WERI-Rb-1 (cell line): ENCODE measurements at regions not wholly inside any gene's neighbourhood (a gene's known extent, or its start where the extent isn't known, plus 50 kb on each side); places are given as distances from the start of the nearest gene placed in this dataset.

Experiments used
- DNase-seq: peaks from one replicate; pipeline ENCODE4 v3.0.0-alpha.2; 2020
- H3K27ac ChIP-seq: fragments of 250-450 bp; sonication (Bioruptor Pico); 2 replicates; pipeline ENCODE4 v1.5.1; 2020; ENCODE audit warnings: mild to moderate bottlenecking, moderate library complexity
- H3K27me3 ChIP-seq: fragments of 250-450 bp; sonication (Bioruptor Pico); 2 replicates; pipeline ENCODE4 v1.5.1; 2021; ENCODE audit warnings: mild to moderate bottlenecking, low read depth, moderate library complexity; ENCODE audit not compliant: insufficient read depth, severe bottlenecking
- H3K36me3 ChIP-seq: fragments of 250-450 bp; sonication (Bioruptor Pico); 2 replicates; pipeline ENCODE4 v1.5.1; 2020; ENCODE audit warnings: mild to moderate bottlenecking, moderate library complexity
- H3K4me3 ChIP-seq: 2 replicates; pipeline ENCODE4 v1.5.1; 2011; ENCODE audit warnings: low read depth, mild to moderate bottlenecking, control low read depth, low read length
- H3K9me3 ChIP-seq: fragments of 250-450 bp; sonication (Bioruptor Pico); 2 replicates; pipeline ENCODE4 v1.5.1; 2021; ENCODE audit warnings: mild to moderate bottlenecking, moderate library complexity; ENCODE audit not compliant: severe bottlenecking
- CTCF ChIP-seq: IDR thresholded peaks from 2 replicates; pipeline ENCODE4 v1.5.1; 2011; ENCODE audit warnings: low read depth, mild to moderate bottlenecking, control low read depth, inconsistent platforms, low read length

DNA sequence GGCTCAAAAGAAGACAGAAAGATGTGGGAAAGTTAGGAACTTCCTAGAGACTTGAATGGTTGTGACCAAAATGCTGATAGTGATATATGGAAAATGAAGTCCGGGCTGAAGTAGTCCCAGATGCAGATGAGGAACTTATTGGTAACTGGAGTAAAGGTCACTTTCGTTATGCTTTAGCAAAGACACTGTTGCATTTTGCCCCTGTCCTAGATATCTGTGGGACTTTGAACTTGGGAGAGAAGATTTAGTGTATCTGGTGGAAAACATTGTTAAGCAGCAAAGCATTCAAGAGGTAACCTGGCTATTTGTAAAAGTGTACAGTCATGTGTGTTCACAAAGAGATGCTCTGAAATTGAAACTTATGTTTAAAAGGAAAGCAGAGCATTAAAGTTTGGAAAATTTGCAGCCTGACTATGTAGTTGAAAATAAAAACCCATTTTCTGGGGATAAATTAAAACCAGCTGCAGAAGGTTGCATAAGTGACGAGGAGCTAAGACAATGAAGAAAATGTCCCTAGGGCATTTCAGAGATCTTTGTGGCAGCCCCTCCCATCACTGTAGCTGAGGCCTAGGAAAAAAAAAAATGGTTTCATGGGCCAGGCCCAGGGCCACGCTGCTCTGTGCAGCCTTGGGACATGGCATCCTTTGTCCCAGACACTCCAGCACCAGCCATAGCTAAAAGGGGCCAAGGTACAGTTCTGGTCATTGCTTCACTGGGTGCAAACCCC is 1692.2 kb downstream of the HACE1 start:
- H3K36me3 ChIP-seq = no peaks in the 10 kb centered on the region
- no peaks in the 10 kb centered on the region for H3K9me3 ChIP-seq
- H3K4me3 ChIP-seq = no peak overlapping the region
- no peak for TF ChIP-seq CTCF
- DNase-seq = no peak
- no peaks in the 10 kb centered on the region for H3K27me3 ChIP-seq
- H3K27ac ChIP-seq = no peak overlapping the region

DNA sequence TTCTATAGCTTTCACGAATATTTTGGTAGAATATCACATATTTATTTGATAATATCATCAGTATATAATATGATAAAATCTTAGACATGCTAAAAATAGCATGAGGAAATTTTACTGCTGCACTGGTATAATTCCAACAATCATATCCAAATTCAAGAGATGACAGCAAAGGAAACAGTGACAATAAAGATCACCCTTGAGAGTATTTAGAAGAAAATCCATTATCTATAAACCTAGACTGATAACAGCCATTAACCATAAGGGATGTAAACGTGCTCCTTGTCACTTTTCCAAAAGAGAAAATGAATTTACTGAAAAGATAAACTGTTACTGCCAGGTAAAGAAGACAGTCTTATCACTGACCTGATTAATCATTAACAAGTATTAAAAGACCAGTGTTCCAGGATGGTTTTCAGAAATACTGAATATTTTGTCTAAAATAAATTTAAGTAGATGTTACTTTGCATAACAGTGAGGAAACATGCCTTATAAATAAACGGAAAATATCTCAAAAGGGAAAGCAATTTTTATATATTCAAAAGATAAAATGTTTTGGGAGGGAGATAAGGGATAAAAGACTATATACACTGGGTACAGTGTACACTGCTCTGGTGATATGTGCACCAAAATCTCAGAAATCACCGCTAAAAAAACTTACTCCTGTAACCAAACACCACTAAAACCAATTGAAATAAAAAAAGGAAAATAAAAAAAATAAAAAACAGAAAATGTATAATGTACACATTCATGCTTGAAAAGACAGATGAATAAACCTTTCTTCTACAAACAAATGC is 1704.7 kb downstream of the HACE1 start:
- DNase-seq = no peak
- no peak for TF ChIP-seq CTCF
- no peaks in the 10 kb centered on the region for H3K27me3 ChIP-seq

GRCh38 chr6:103153016-103153415 is 1706.7 kb downstream of the HACE1 start:
- no peaks in the 10 kb centered on the region for H3K27me3 ChIP-seq
- no peaks in the 10 kb centered on the region for H3K36me3 ChIP-seq
- no peaks in the 10 kb centered on the region for H3K9me3 ChIP-seq
- TF ChIP-seq CTCF = no peak
- H3K27ac ChIP-seq = no peak overlapping the region
- H3K4me3 ChIP-seq = no peak overlapping the region
- no peak for DNase-seq

More for the DNA sequence above, 1704.7 kb downstream of the HACE1 start:
- no peaks in the 10 kb centered on the region for H3K36me3 ChIP-seq
- no peak overlapping the region for H3K27ac ChIP-seq
- no peaks in the 10 kb centered on the region for H3K9me3 ChIP-seq
- no peak overlapping the region for H3K4me3 ChIP-seq

DNA sequence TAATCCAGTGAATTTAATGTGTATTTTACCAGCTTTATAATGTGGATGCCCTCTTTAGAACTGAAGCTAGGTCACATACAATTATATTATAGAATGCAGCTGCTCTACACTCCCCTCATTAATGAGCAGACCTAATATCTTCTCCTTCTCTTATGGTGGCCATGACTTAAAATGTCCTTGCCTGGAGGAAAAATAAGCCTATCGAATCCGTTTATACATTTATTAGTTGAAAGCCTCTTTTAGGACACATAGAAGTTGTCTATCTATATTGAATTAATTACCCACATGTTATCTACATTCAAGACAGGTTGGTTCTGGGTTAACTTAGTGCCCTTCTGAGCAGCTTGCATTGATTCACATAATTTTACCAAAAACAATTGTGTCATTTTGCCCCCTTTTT is 1716.8 kb downstream of the HACE1 start:
- Histone ChIP-seq H3K9me3 (no peaks in the 10 kb centered on the region), H3K27me3 (no peaks in the 10 kb centered on the region), H3K36me3 (no peaks in the 10 kb centered on the region), H3K27ac (no peak overlapping the region), H3K4me3 (no peak overlapping the region)
- TF ChIP-seq CTCF = no peak
- DNase-seq = no peak

DNA sequence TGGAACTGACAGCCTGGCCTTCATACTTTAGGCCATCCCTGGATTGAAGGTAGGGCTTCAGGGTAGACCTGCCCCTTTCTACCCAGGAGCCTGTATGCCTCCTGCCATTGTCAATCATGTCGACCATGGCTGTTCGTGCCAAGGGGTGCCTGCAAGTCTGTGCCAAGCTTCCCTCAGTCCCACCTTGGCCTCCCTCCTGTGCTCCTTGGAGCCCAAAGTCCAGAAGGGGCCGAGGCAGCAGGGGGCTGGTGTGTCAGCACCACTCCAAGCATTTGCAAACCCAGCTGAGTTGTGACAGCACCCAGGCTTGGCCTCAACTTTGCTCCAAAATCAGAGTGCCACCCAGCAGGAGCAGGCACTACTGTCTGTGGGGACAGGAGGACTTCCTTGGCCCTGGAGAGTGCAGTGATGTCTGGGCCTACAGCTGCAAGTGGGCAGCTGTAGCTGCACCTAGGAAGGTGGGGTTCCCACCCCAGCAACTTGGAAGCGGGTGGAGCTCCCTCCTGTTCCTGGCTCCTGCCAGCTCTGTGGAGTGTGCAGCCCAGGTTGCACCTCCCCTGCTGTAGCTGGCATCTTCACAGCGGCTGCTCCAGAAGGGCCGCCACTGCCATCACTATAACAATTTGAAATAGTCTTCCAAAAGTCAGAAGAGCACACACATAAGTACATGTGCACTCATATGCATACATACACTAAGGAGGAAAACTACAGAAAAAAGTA is 1719.3 kb downstream of the HACE1 start:
- no peaks in the 10 kb centered on the region for H3K27me3 ChIP-seq
- H3K4me3 ChIP-seq = no peak overlapping the region
- no peak for TF ChIP-seq CTCF
- H3K27ac ChIP-seq = no peak overlapping the region
- no peaks in the 10 kb centered on the region for H3K36me3 ChIP-seq
- H3K9me3 ChIP-seq = no peaks in the 10 kb centered on the region
- DNase-seq = no peak
